Neural cell (in vitro differentiated cells): ENCODE measurements at regions not wholly inside any gene's neighbourhood (a gene's known extent, or its start where the extent isn't known, plus 50 kb on each side); places are given as distances from the start of the nearest gene placed in this dataset.

ENCODE experiments used
- H2AFZ ChIP-seq: fragments of 200-600, 300-800 bp; sonication (generic), shearing (Covaris generic); 2 replicates; pipeline ENCODE4 v1.6.0; 2014; ENCODE audit warnings: low read depth, mild to moderate bottlenecking, antibody characterized with exemption, low read length, moderate library complexity
- H3F3A ChIP-seq: fragments of 200-600 bp; shearing (Covaris generic); 2 replicates; pipeline ENCODE4 v1.6.1; 2016; ENCODE audit warnings: mild to moderate bottlenecking, moderate library complexity, mixed read lengths, antibody characterized with exemption, low read length; ENCODE audit not compliant: insufficient read depth, poor library complexity, severe bottlenecking
- H3K27ac ChIP-seq: fragments of 200-600, 300-800 bp; sonication (generic), shearing (Covaris generic); 2 replicates; pipeline ENCODE4 v1.5.1; 2014; ENCODE audit warnings: mild to moderate bottlenecking, low read length, moderate library complexity
- H3K27me3 ChIP-seq: fragments of 300-800, 200-600 bp; sonication (generic), shearing (Covaris generic); 2 replicates; pipeline ENCODE4 v1.6.0; 2014; ENCODE audit warnings: mild to moderate bottlenecking, low read depth, low read length, moderate library complexity; ENCODE audit not compliant: insufficient read depth
- H3K36me3 ChIP-seq: fragments of 300-800, 200-600 bp; sonication (generic), shearing (Covaris generic); 2 replicates; pipeline ENCODE4 v1.5.1; 2014; ENCODE audit warnings: mild to moderate bottlenecking, antibody characterized with exemption, low read length, moderate library complexity; ENCODE audit not compliant: insufficient read depth
- H3K4me2 ChIP-seq: fragments of 300-800, 200-600 bp; sonication (generic), shearing (Covaris generic); 2 replicates; pipeline ENCODE4 v1.6.0; 2014; ENCODE audit warnings: mild to moderate bottlenecking, low read length
- H3K4me3 ChIP-seq: fragments of 300-800, 200-600 bp; sonication (generic), shearing (Covaris generic); 2 replicates; pipeline ENCODE4 v1.5.1; 2014; ENCODE audit warnings: mild to moderate bottlenecking, low read length, moderate library complexity
- H3K79me2 ChIP-seq: fragments of 200-600 bp; shearing (Covaris generic); replicated peaks from 2 replicates; pipeline ENCODE4 v1.6.0; 2014; ENCODE audit warnings: mild to moderate bottlenecking, low read length, moderate library complexity; ENCODE audit not compliant: insufficient read depth
- H3K9ac ChIP-seq: fragments of 300-800, 200-600 bp; sonication (generic), shearing (Covaris generic); 2 replicates; pipeline ENCODE4 v1.6.1; 2016; ENCODE audit warnings: mild to moderate bottlenecking, low read length, mixed read lengths
- H3K9me2 ChIP-seq: fragments of 200-600 bp; shearing (Covaris generic); 2 replicates; pipeline ENCODE4 v1.6.1; 2016; ENCODE audit warnings: mild to moderate bottlenecking, low read length, mixed read lengths; ENCODE audit not compliant: insufficient read depth
- H3K9me3 ChIP-seq: fragments of 200-600, 300-800 bp; sonication (generic), shearing (Covaris generic); 2 replicates; pipeline ENCODE4 v1.6.1; 2016; ENCODE audit warnings: mild to moderate bottlenecking, mixed run types, low read length, moderate library complexity, mixed read lengths
- H4K20me1 ChIP-seq: fragments of 200-600 bp; shearing (Covaris generic); 2 replicates; pipeline ENCODE4 v1.6.1; 2016; ENCODE audit warnings: mild to moderate bottlenecking, mixed run types; ENCODE audit not compliant: insufficient read depth
- EP300 ChIP-seq: fragments of 450-650 bp; conservative IDR thresholded peaks from 2 replicates; pipeline ENCODE4 v1.6.1; 2014; ENCODE audit warnings: antibody characterized with exemption, mild to moderate bottlenecking, moderate library complexity; ENCODE audit not compliant: poor library complexity, severe bottlenecking
- EZH2 ChIP-seq: fragments of 200-600, 300-800 bp; shearing (Covaris generic), sonication (generic); IDR thresholded peaks from 2 replicates; pipeline ENCODE4 v1.6.1; 2014; ENCODE audit warnings: antibody characterized with exemption, low read length, borderline replicate concordance, mild to moderate bottlenecking; ENCODE audit not compliant: insufficient read depth, poor library complexity, severe bottlenecking
- MXI1 ChIP-seq: fragments of 450-650 bp; conservative IDR thresholded peaks from 2 replicates; pipeline ENCODE4 v1.6.1; 2014; ENCODE audit warnings: antibody characterized with exemption, mild to moderate bottlenecking; ENCODE audit not compliant: poor library complexity, severe bottlenecking
- POLR2AphosphoS5 ChIP-seq: IDR thresholded peaks from 2 replicates; pipeline ENCODE4 v1.6.1; 2012
- RAD21 ChIP-seq: fragments of 450-650 bp; conservative IDR thresholded peaks from 2 replicates; pipeline ENCODE4 v1.6.1; 2014; ENCODE audit warnings: antibody characterized with exemption, mild to moderate bottlenecking, moderate library complexity
- SMC3 ChIP-seq: fragments of 450-650 bp; conservative IDR thresholded peaks from 2 replicates; pipeline ENCODE4 v1.6.1; 2014; ENCODE audit warnings: antibody characterized with exemption, mild to moderate bottlenecking, moderate library complexity; ENCODE audit not compliant: poor library complexity
- TAF1 ChIP-seq: IDR thresholded peaks from 2 replicates; pipeline ENCODE4 v1.6.1; 2012; ENCODE audit warnings: low read depth
- TF ChIP-seq, protein P1 (sequence below): fragments of 450-650 bp; IDR thresholded peaks from 2 replicates; pipeline ENCODE4 v1.5.1; 2014; ENCODE audit warnings: antibody characterized with exemption, mild to moderate bottlenecking, moderate library complexity; ENCODE audit not compliant: poor library complexity, severe bottlenecking
- TF ChIP-seq, protein P2 (sequence below): IDR thresholded peaks from 2 replicates; pipeline ENCODE4 v1.6.1; 2012; ENCODE audit warnings: borderline replicate concordance

DNA sequence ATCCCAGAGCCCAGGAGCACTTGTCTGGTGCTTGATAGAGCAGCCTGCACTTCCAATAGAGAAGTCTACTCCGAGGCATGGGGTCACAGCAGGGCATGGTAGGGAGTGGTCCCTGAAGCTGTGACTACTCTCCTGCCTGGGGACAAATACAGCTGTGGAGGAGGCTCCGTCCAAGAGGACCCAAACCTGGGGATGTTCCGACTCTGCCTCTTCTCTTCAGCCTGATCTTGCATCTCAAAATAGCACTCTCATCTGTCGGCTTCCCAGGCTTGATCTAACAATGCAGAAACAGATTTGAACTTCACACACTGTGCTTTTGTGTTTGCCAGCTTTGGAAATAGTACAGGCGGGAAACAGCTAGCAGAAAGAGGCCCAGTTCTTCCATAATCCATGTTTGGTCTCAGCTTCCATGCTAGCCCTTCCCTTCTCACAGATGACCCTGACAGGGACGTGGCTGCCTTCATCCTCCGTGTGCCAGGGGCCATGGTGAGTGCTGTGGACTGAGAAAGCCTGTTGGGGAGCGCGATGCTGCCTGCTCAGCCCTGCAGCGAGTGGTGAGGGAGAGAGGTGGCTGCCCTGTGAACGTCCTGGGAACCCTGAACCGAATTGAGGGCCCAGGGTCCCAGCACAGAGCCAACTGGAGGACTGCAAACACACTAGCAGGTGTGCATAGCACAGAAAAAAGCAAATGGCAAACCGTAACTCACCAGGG, 150.3 kb upstream of the GPR12 start:
- Histone ChIP-seq H3K79me2 (no peaks in the 10 kb centered on the region), H2AFZ (no peak overlapping the region), H3K9me3 (no peaks in the 10 kb centered on the region), H4K20me1 (no peaks in the 10 kb centered on the region), H3K27me3 (no peaks in the 10 kb centered on the region), H3K4me3 (no peak overlapping the region), H3K36me3 (no peaks in the 10 kb centered on the region), H3K4me2 (no peak overlapping the region), H3K9me2 (no peaks in the 10 kb centered on the region), H3K9ac (no peak overlapping the region), H3F3A (no peaks in the 10 kb centered on the region), H3K27ac (no peak overlapping the region)
- TF ChIP-seq TAF1 (no peak), POLR2AphosphoS5 (no peak), EZH2 (no peak), SMC3 (no peak), MXI1 (no peak)
- TF ChIP-seq, protein P1, sequence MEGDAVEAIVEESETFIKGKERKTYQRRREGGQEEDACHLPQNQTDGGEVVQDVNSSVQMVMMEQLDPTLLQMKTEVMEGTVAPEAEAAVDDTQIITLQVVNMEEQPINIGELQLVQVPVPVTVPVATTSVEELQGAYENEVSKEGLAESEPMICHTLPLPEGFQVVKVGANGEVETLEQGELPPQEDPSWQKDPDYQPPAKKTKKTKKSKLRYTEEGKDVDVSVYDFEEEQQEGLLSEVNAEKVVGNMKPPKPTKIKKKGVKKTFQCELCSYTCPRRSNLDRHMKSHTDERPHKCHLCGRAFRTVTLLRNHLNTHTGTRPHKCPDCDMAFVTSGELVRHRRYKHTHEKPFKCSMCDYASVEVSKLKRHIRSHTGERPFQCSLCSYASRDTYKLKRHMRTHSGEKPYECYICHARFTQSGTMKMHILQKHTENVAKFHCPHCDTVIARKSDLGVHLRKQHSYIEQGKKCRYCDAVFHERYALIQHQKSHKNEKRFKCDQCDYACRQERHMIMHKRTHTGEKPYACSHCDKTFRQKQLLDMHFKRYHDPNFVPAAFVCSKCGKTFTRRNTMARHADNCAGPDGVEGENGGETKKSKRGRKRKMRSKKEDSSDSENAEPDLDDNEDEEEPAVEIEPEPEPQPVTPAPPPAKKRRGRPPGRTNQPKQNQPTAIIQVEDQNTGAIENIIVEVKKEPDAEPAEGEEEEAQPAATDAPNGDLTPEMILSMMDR = no peak
- TF ChIP-seq, protein P2, sequence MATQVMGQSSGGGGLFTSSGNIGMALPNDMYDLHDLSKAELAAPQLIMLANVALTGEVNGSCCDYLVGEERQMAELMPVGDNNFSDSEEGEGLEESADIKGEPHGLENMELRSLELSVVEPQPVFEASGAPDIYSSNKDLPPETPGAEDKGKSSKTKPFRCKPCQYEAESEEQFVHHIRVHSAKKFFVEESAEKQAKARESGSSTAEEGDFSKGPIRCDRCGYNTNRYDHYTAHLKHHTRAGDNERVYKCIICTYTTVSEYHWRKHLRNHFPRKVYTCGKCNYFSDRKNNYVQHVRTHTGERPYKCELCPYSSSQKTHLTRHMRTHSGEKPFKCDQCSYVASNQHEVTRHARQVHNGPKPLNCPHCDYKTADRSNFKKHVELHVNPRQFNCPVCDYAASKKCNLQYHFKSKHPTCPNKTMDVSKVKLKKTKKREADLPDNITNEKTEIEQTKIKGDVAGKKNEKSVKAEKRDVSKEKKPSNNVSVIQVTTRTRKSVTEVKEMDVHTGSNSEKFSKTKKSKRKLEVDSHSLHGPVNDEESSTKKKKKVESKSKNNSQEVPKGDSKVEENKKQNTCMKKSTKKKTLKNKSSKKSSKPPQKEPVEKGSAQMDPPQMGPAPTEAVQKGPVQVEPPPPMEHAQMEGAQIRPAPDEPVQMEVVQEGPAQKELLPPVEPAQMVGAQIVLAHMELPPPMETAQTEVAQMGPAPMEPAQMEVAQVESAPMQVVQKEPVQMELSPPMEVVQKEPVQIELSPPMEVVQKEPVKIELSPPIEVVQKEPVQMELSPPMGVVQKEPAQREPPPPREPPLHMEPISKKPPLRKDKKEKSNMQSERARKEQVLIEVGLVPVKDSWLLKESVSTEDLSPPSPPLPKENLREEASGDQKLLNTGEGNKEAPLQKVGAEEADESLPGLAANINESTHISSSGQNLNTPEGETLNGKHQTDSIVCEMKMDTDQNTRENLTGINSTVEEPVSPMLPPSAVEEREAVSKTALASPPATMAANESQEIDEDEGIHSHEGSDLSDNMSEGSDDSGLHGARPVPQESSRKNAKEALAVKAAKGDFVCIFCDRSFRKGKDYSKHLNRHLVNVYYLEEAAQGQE = no peak

- no peaks in the 10 kb centered on the region for H3K9me3 ChIP-seq
- peak overlapping the region; percentile 65 for H3K27ac ChIP-seq
- H3K4me3 ChIP-seq = peak overlapping the region; percentile 34
- TF ChIP-seq POLR2AphosphoS5 (peak; percentile 71), MXI1 (no peak), EP300 (peak; percentile 59)
- H3F3A ChIP-seq = no peaks in the 10 kb centered on the region
- no peaks in the 10 kb centered on the region for H3K27me3 ChIP-seq
- H3K4me2 ChIP-seq = no peak overlapping the region
- no peak overlapping the region for H2AFZ ChIP-seq
- no peaks in the 10 kb centered on the region for H3K79me2 ChIP-seq
- no peaks in the 10 kb centered on the region for H3K36me3 ChIP-seq
- H3K9ac ChIP-seq = peak overlapping the region; percentile 19
- no peaks in the 10 kb centered on the region for H3K9me2 ChIP-seq
- H4K20me1 ChIP-seq = no peaks in the 10 kb centered on the region
Observed at GRCh38 chr13:26909477-26909876, 148.9 kb upstream of the GPR12 start.

DNA sequence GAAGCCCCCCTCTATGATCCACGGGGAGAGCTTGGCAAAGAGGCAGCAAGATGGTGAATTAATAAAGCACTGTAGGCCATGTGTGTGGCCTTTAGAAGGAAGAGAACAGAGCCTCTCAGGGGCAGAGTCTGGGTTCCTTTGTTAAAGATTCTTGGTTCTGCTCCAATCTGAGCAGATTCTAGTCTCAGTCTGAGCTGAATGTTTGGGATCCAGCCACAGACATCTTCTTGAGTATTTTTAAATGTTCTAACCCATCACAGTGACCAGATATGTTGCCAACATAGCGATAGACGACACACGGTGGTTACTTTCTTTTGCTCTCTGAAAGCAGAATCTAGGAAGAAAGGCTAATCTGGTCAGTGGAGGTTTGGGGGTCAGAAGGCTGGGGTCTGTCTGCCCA, 147.5 kb upstream of the GPR12 start:
- no peak overlapping the region for H3K9ac ChIP-seq

More for the DNA sequence above, 147.5 kb upstream of the GPR12 start:
- Histone ChIP-seq H3K4me2 (no peak overlapping the region), H3K4me3 (no peak overlapping the region), H3K79me2 (no peaks in the 10 kb centered on the region), H3K36me3 (no peaks in the 10 kb centered on the region), H3F3A (no peaks in the 10 kb centered on the region), H3K9me3 (no peaks in the 10 kb centered on the region), H3K9me2 (no peaks in the 10 kb centered on the region), H3K27ac (no peak overlapping the region), H2AFZ (no peak overlapping the region), H3K27me3 (no peaks in the 10 kb centered on the region), H4K20me1 (no peaks in the 10 kb centered on the region)
- no peak for TF ChIP-seq SMC3
- no peak for TF ChIP-seq RAD21
- TF ChIP-seq, protein P2 = no peak
- no peak for TF ChIP-seq TAF1
- no peak for TF ChIP-seq POLR2AphosphoS5
- TF ChIP-seq MXI1 = no peak
- TF ChIP-seq, protein P1 = no peak
- TF ChIP-seq EP300 = no peak
- TF ChIP-seq EZH2 = no peak
